ENCODE measurements at regions not wholly inside any gene's neighbourhood (a gene's known extent, or its start where the extent isn't known, plus 50 kb on each side); places are given as distances from the start of the nearest gene placed in this dataset.

DNA sequence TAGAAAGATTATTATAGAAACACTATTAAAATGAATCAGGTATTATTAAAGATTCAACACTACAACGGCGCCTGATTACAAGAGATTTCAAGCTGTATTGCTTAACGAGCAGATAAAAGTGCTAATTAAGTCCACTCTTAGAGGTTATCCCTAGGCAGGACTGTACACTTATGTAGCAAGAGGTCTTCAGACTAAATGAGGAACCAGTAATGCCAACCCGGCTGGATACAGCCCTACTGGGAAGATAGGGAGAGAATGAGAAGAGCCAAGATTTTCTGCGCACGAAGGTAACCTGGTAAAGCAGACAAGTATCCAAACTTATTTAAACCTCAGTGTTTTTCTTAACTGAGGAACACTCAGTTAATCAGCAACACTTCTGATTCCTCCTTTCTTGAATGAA, 115.7 kb upstream of the HIVEP3 start:
- no peak for DNase-seq (ENCODE audit: low spot score)

DNA sequence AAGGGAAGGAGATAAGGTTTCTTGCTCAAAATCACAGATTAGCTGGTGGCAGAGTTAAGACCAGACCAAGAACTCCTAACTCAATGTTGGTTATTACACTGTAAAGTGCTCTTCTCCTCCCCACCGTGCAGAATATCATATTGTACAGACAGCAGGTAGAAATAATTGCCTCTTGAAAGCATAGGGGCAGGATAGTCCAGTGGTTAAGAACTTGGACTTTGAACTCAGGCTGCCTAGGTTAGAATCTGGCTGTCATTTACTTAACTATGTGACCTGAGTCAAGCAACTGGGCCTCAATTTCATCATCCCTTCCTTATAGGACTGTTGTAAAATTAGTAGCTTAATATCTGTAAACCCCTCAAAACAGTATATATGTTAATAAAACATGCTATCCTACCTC, 114.9 kb upstream of the HIVEP3 start:
- DNase-seq (ENCODE audit: low spot score): no peak

DNA sequence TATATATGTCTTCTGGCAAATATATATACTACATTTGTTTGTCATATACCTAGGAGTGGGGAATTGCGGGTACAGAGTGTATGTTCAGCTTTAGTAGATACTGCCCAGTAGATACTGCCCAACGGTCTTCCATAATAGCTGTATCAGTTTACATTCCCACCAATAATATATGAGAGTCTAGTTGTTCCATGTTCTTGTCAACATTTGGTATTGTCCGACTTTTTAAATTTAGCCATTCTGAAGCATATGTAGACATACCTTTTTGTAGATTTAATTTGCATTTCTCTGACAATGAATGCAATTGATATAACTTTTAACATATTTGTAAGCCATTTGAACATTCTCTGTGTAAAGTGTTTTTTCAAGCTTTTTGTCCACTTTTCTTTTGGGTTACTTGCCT, 99.0 kb upstream of the HIVEP3 start:
- no peak for DNase-seq (ENCODE audit: low spot score)

DNA sequence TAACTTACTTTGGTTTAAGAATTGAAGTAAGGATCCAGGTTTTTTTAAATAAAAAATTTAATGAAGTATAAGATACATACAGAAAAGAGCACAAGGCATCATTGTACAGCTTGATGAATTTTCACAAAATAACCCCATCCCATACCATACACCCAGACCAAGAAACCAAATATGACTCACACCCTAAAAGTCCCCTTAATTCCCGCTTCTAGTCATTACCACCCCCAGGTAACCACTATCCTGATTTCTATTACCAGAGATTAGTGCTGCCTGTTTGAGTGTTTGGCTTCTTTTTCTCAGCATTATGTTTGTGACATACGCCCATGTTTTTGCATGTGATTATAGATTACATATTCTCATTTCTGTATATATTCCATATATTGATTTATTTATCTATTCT, 98.5 kb upstream of the HIVEP3 start:
- DNase-seq (ENCODE audit: low spot score): no peak

DNA sequence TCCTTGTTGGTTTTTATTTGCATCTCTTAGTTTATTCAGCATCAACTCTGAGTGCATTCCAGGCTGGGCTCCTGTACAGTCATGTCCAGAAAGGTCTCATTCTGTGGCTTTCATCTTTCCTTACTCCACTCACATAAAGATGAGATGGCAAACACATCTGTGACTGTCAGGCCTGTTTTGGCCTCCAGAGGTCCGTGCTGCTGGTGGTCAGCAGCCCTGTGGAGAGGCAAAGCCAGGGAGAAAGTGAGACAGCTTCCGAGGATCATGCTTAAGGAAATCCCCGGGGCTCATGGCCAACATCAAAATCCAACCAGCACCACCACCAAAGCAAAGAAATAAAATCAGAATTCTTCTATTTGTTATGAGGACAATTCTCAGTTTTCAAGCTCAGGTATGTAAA, 96.1 kb upstream of the HIVEP3 start:
- no peak for DNase-seq (ENCODE audit: low spot score)

DNA sequence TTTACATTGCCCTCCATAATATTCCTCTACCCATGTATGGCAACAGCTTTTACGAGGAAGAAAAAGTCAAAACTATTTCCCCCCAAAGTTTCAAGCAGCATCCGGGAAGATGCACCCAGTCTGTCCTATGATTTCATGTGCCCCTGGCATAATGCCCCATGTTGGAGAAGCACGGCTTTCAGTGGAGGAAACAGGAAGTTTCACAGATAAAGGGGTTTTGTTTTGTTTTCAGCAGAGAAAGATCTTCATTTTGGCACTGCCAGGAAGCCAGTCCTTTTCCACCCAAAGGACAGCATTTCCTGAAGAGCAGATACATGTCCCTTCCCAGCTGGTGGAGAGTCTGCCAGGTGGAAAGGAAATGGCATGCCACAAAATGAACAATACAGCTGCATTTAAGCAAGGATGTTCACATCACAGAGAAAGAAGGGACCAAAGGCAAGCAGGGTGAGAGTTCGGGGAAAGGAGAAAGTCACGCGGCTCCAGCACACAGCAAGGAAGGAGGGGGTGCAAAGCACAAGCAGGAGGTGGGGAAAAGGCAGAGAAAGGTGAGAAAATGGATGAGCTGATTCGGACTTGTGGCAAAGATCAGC, 95.3 kb upstream of the HIVEP3 start:
- peak; percentile 82 for DNase-seq (ENCODE audit: low spot score)

DNA sequence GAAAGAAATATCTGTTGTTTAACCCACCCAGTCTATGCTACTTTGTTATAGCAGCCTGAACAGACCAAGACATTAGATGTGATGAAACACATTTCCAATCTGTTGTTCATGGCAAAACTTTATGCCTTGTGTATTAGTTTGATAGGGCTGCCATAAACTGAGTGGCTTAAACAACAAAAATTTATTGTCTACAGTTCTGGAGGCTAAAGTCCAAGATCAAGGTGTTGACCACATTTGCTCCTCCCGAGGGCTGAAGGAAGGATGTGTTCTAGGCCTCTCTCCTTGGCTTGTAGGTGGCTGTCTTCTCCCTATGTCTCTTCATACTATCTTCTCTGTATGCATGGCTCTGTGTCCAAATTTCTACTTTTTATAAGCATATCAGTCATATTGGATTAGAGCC, 94.1 kb upstream of the HIVEP3 start:
- no peak for DNase-seq (ENCODE audit: low spot score)

DNA sequence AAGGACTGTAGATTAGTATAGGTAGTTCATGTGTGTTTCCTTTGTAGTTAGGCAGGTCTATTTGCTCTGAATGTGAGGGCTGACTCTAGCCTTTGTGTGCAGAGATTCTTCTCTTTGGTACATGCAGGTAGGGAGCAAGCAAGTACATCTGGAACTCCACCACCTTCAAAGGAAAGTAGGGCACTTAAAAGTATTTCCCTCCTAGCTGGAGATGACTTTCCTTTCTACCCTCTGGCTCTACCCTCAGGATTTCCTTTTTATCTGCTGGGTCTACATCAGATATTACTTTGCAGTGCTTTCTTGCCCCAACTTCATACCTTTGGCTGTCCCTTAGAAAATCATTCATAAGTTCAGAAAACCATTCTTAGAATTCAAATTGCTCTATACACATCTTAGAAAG, 91.7 kb upstream of the HIVEP3 start:
- DNase-seq (ENCODE audit: low spot score): no peak

DNA sequence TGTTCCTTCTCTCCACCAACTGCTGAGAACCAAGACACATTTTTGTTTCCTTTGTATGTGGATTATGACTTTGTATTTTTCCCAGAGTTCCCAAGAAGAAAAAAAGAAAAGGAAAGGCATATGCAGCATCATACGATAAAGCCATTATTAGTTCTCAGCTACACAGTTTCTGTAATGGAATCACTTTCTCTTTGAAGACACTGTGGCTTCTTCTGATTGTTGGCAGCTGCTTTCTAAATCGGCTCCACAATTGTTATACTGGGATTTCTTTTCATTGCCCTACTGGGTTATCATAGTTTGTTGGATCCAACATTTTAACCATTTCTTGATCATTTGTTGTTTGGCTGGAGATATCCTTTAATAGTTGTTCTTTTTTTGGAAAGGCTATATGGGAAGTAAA, 89.5 kb upstream of the HIVEP3 start:
- DNase-seq (ENCODE audit: low spot score): no peak

DNA sequence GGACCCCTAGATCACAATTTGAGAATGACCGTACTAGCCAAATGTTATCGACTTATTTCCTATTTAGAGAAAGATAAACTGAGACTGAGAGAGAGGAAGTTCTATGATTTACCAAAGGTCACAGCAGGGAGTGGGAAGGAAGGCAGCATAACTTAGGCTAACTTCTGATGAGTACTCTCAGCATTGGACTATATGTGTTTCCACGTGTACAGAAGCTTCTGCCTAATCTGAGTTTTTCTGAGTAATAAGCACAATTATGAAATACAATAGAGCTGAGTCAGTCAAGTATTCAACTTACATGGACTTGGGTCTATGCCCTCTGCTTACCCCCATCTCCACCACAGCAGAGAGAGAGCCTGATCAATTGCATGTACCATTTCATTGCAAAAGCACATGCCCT, 88.1 kb upstream of the HIVEP3 start:
- DNase-seq (ENCODE audit: low spot score): no peak

DNA sequence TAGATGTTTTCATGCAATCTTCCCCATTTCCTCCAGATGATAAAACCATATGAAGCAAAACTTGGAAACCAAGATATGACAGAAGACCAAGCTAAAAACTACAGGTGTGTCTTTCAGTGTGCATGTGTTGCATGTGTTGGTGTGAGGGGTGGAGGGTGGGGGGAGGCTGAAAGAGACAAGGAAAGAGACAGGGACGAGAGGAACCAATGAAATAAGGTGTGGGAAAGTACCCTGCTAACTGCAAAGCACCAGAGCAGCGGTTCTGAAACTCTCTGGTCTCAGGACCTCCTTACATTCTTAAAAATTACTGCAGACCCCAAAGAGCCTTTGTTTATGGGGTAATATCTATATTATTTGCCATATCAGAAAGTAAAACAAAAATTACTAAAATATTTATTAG, 87.4 kb upstream of the HIVEP3 start:
- DNase-seq (ENCODE audit: low spot score): no peak

DNA sequence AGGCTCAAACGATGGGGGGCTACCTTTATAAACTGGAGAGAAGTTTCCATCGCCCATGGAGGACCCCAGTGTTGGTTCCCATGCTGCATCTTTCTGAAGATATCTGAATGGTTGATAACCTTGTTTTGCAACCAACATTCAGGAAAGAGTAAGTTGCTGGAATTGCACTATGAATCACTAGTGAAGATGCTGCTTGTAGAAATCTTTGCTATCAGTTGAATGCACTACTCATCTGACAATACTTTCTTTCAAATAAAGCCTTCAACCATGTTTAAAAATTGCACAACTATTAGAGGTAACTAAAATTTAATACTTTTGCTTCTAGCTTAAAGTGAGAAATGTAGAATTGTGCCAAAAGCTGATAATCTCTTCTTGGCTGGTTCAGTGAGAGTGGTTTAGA, 86.8 kb upstream of the HIVEP3 start:
- DNase-seq (ENCODE audit: low spot score): no peak

DNA sequence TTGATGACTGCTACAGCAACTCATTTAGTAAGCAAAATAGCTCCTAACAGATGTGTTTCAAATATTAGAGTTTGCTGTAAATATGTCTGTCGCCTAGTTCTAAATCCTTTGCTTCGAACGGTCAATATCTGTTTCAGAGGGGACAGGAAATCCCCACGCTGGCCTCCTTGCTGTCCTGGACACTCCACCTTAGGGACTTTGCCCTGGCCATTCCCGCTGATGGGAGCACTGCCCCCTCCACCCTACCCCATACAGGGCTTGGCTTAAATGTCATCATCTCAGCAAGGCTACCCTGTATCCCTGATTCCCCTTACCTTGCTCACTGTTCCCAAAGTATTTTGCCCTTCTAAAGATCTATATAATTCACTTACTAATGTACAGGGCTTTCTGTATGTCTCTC, 86.1 kb upstream of the HIVEP3 start:
- DNase-seq (ENCODE audit: low spot score): no peak

DNA sequence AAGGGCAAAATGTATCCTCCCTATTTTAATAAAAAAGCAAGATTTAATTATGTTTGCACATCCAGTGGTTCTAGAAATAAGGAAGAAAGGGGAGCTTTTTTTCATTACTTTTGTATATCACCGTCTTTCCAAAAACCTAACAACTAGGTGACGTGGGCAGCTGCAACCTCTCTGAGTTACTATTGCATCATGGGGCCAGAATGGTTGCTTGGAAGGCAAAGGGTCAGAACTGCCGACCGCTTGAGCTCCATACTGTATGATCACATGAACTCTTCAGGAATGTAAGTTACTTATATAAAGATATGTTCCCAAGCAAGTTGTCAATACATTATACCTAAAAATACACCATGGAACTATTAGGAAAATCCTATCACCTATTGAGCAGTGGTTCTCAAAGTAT, 85.6 kb upstream of the HIVEP3 start:
- DNase-seq (ENCODE audit: low spot score): no peak

DNA sequence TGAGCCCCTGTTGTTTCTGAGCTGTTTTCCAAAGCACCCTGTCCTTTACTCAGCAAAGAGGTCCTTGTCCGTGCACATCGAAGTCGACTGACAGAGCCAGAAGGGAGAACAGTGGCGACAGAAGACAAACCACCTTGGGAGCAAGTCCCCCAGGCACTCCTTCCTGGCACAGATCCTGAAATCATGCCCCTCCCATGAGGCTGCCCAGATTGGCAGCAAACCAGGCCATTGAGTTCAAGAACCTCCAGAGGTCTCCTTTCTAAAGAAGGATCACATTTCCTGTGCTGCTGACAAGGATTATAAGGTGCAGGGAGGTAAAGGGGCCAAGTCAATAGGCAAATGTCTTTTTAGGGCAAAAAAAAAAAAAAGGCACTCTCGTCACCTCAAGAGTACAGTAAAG, 84.7 kb upstream of the HIVEP3 start:
- no peak for DNase-seq (ENCODE audit: low spot score)

DNA sequence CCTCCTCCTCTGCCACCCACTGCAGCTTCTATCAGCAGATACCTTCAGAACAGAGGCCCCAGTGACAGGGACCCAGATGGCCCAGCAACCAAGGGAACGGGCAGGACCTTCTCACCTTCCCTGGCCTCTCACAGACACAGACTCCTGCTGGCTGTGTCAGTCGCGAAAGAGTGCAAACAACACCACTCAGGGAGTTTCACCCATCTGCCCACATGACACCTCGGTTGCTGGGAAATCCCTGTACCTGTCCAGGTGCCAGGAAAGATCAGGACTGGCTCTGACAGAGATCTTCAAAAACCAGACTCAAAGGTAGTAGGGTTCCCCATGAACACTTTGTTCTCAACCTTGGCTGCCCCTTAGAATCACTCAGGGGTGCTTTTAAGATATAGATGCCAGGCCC, 83.5 kb upstream of the HIVEP3 start:
- DNase-seq (ENCODE audit: low spot score): no peak

DNA sequence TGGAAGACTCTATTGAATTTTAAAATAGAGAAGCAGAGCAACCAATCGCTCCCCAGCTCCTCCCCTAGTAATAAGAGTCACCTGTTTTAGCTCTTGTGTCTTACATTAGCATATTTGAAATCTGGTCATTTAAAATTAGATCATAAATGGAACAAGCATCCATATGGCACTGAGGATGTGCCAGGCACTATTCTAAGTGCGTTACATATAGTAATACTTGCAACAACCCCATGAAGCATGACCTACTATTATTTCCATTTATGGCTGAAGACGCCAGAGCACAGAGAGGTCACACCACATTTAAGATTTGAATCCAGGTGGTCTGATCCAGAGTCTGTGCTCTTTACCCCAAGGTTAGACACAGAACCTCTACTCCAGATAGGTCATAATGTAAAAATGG, 82.0 kb upstream of the HIVEP3 start:
- no peak for DNase-seq (ENCODE audit: low spot score)

DNA sequence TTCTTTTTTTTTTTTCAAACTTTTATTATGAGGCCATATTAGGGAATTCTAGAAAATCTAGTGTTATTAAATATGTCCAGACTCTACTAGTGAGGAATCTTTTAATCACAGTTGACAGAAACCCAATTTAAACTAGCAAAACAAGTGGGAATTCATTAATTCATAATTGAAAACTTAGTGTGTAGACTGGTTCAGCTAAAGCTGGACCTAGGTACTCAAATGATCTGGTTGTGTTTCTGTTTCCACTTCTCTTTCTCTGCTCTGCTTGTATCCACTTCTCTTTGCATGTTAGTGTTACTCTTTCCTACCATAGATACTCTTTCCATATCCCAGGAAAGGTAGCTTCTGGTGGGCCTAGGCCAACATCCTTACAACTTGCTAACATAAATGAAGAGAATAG, 81.2 kb upstream of the HIVEP3 start:
- DNase-seq (ENCODE audit: low spot score): no peak

DNA sequence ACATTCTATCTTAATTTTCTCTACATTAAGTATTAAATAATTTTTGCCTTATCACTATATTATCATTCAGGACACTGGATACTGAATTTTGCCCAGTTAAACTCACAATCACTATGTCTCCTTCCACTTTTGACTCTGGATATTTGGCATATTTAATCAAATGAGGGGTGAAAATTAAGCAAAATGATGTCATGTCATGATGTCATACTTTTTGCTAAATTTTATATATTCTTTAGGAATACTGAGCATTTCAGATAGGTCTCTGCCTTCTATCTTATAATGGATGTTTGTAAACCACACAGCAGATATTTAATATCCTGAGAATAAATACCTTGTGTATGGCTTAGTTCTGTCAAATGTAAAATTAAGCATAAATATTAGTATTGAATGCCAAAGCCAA, 79.5 kb upstream of the HIVEP3 start:
- no peak for DNase-seq (ENCODE audit: low spot score)

DNA sequence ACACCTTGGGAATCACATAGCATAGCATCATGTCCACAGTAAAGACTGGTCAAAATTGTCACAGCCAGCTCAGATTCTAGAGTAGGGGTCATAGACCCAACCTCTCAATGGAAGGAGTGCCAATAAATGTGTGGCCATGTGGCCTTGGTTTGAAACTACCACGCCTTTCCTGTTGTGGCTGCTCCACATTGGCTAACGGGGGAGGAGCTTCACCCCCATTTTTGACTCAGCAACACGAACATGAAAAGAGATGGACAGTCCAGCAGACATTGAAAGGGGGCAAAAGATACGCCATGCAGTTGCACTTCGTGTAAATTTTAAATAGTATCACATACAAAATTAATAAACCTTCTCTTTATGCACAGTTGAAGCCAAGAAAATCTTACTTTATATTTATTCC, 78.4 kb upstream of the HIVEP3 start:
- DNase-seq (ENCODE audit: low spot score): no peak

DNA sequence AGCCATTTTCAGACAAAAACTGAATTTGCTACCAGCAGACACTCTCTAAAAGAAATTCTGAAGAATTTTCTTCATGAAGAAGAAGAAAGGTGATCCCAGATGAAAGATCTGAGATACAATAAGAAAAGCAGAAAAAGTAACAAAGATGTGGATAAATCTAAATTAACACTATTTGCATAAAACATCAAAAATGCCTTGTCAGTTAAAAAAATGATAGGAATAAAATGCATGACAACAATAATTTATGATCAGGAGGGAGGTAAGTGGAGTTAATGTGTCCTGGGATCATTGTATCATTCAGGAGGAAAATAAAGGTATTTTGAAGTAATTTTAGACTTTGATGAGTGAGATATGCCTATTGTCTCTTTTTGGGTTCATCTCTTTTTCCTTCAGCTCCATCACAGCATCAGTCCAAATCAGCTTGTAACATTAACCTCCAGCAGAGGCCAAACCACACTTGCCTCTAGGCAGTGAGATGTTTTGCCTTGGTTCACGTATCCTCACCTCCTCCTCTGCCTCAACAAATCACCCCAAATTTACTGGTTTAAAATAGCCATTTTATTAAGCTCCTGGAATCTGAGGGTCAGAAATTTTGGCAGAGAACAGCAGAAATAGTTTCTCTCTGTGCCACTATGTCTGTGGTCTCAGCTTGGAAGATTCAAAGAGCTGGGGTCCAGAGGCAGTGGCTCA, 76.9 kb upstream of the HIVEP3 start:
- DNase-seq (ENCODE audit: low spot score): no peak

DNA sequence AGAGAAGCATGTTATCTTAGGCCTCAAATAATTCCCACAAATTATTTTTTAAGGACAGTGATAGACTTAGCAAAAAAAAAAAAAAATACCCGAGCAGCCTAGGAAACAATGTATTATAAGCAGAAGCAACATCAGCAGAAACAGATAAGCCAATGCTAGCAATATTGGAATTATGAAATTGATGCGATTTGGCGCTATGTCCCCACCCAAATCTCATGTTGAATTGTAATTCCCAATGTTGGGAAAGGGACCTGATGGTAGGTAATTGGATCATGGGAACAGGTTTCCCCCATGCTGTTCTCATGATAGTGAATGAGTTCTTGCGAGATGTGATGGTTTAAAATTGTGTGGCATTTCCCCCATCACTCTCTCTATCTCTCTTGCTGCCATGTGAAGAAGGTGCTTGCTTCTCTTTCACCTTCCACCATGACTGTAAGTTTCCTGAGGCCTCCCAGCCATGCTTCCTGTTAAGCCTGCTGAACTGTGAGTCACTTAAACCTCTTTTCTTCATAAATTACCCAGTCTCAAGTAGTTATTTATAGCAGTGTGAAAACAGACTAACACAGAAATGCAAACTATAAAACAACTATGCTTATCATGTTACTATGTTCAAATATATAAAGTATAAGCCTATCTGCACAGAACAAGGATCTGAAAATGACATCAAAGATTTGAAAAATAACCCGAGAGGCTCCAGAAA, 75.6 kb upstream of the HIVEP3 start:
- no peak for DNase-seq (ENCODE audit: low spot score)

DNA sequence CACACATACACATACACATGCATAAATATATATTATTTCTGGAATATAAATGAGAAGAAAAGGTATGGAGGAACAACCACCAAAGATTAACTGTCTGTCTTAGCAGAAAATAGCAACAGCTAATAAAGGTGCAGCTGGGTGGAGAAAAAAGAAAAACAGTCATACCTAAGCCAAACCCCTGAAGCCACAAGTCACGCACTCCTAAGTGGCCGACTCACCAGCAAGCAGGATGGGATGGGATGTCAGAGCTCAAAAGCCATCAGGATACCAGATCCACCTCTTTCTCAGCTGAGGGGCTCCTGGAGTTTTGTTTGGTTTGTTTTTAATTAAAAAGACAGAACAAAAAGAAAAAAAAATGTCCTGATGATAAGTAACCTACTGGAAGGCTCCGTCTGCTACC, 64.7 kb upstream of the HIVEP3 start:
- no peak for DNase-seq (ENCODE audit: low spot score)

DNA sequence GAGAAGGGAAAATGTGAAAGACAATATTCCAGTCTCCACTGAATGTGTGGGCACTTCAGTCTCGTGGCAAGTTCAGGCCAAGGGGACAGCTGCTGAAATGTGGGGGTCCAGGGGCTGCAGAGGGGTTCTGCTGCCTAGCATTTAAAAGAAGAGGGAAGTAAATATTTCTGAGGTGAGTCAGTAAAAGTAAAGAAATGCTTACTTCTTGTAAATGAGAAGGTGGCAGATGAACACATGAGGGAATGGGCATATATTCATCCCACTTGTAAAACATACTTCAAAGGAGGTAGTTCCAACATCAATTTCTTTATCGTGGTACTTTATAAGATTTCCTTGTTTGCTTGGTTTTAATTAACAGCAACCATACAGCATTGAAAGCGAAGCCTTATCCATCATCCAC, 63.1 kb upstream of the HIVEP3 start:
- DNase-seq (ENCODE audit: low spot score): no peak

Data from Ammon's horn (tissue), 1 donor.